ENCODE measurements at regions not wholly inside any gene's neighbourhood (a gene's known extent, or its start where the extent isn't known, plus 50 kb on each side); places are given as distances from the start of the nearest gene placed in this dataset.
A peak's percentile ranks its signal among the peaks of the same experiment; 100 is the strongest.

GRCh38 chr15:96064351-96064756 is 266.1 kb upstream of the NR2F2 start:
- Histone ChIP-seq H3F3A (ENCODE audit: low read depth) (no peaks in the 10 kb centered on the region), H3K36me3 (ENCODE audit: insufficient read depth, low read length) (no peaks in the 10 kb centered on the region), H2AFZ (ENCODE audit: low read length) (0 out of 2 replicates have a peak overlapping the region, but pooled peaks have one; percentile 10), H3K4me3 (ENCODE audit: low read length, poor library complexity, severe bottlenecking) (no peak overlapping the region), H3K9ac (ENCODE audit: low read depth, low read length, poor library complexity, severe bottlenecking) (no peak overlapping the region), H3K9me2 (replicated peaks; ENCODE audit: low read depth, low read length) (no peaks in the 10 kb centered on the region), H4K20me1 (ENCODE audit: insufficient read depth, low read length, poor library complexity, severe bottlenecking) (no peaks in the 10 kb centered on the region), H3K79me2 (ENCODE audit: insufficient read depth, low read length) (no peaks in the 10 kb centered on the region), H3K9me3 (ENCODE audit: insufficient read depth, low read depth, low read length) (no peaks in the 10 kb centered on the region), H3K4me1 (ENCODE audit: insufficient read depth, low read length, poor library complexity, severe bottlenecking) (no peaks in the 10 kb centered on the region), H3K27me3 (ENCODE audit: insufficient read depth, low read length, poor library complexity, severe bottlenecking) (no peaks in the 10 kb centered on the region), H3K4me2 (ENCODE audit: low read depth, low read length, poor library complexity, severe bottlenecking) (no peak overlapping the region)
- TF ChIP-seq EZH2phosphoT487 (IDR thresholded peaks at IDR 0.05; ENCODE audit: borderline replicate concordance) (no peak), CTCF (conservative IDR thresholded peaks at IDR 0.05; ENCODE audit: low read length) (no peak)

- Histone ChIP-seq H3F3A (ENCODE audit: low read depth) (no peaks in the 10 kb centered on the region), H2AFZ (ENCODE audit: low read length) (no peak overlapping the region), H3K27me3 (ENCODE audit: insufficient read depth, low read length, poor library complexity, severe bottlenecking) (no peaks in the 10 kb centered on the region), H3K79me2 (ENCODE audit: insufficient read depth, low read length) (no peaks in the 10 kb centered on the region), H3K4me3 (ENCODE audit: low read length, poor library complexity, severe bottlenecking) (no peak overlapping the region), H3K9ac (ENCODE audit: low read depth, low read length, poor library complexity, severe bottlenecking) (no peak overlapping the region), H4K20me1 (ENCODE audit: insufficient read depth, low read length, poor library complexity, severe bottlenecking) (no peaks in the 10 kb centered on the region), H3K4me1 (ENCODE audit: insufficient read depth, low read length, poor library complexity, severe bottlenecking) (no peaks in the 10 kb centered on the region), H3K36me3 (ENCODE audit: insufficient read depth, low read length) (no peaks in the 10 kb centered on the region), H3K4me2 (ENCODE audit: low read depth, low read length, poor library complexity, severe bottlenecking) (no peak overlapping the region), H3K9me3 (ENCODE audit: insufficient read depth, low read depth, low read length) (no peaks in the 10 kb centered on the region), H3K9me2 (replicated peaks; ENCODE audit: low read depth, low read length) (no peaks in the 10 kb centered on the region)
- TF ChIP-seq CTCF (conservative IDR thresholded peaks at IDR 0.05; ENCODE audit: low read length): no peak
- no peak for TF ChIP-seq EZH2phosphoT487 (IDR thresholded peaks at IDR 0.05; ENCODE audit: borderline replicate concordance)
Measured at GRCh38 chr15:96066126-96066525, 264.4 kb upstream of the NR2F2 start.

GRCh38 chr15:96066852-96067495 is 263.5 kb upstream of the NR2F2 start:
- TF ChIP-seq CTCF (conservative IDR thresholded peaks at IDR 0.05; ENCODE audit: low read length) (no peak), EZH2phosphoT487 (IDR thresholded peaks at IDR 0.05; ENCODE audit: borderline replicate concordance) (no peak)
- no peak overlapping the region for H3K4me2 ChIP-seq (ENCODE audit: low read depth, low read length, poor library complexity, severe bottlenecking)

More at GRCh38 chr15:96066852-96067495, 263.5 kb upstream of the NR2F2 start:
- no peak overlapping the region for H3K4me3 ChIP-seq (ENCODE audit: low read length, poor library complexity, severe bottlenecking)
- H3K4me1 ChIP-seq (ENCODE audit: insufficient read depth, low read length, poor library complexity, severe bottlenecking): no peaks in the 10 kb centered on the region
- H3K27me3 ChIP-seq (ENCODE audit: insufficient read depth, low read length, poor library complexity, severe bottlenecking): no peaks in the 10 kb centered on the region
- H3K36me3 ChIP-seq (ENCODE audit: insufficient read depth, low read length): no peaks in the 10 kb centered on the region
- H3K9me3 ChIP-seq (ENCODE audit: insufficient read depth, low read depth, low read length): no peaks in the 10 kb centered on the region
- H3K79me2 ChIP-seq (ENCODE audit: insufficient read depth, low read length): no peaks in the 10 kb centered on the region
- no peaks in the 10 kb centered on the region for H4K20me1 ChIP-seq (ENCODE audit: insufficient read depth, low read length, poor library complexity, severe bottlenecking)
- H2AFZ ChIP-seq (ENCODE audit: low read length): no peak overlapping the region; the same call in 1 of the 2 replicates
- H3K9me2 ChIP-seq (replicated peaks; ENCODE audit: low read depth, low read length): no peaks in the 10 kb centered on the region
- H3K9ac ChIP-seq (ENCODE audit: low read depth, low read length, poor library complexity, severe bottlenecking): no peak overlapping the region
- H3F3A ChIP-seq (ENCODE audit: low read depth): no peaks in the 10 kb centered on the region
